Mammary epithelial cell (primary cell): ENCODE measurements at regions not wholly inside any gene's neighbourhood (a gene's known extent, or its start where the extent isn't known, plus 50 kb on each side); places are given as distances from the start of the nearest gene placed in this dataset.

Experiments
- CTCF ChIP-seq, 2 donors: IDR thresholded peaks in 1 of 2; conservative IDR thresholded peaks in 1 of 2; 2 replicates each; pipeline ENCODE4 v1.5.1; 2011 to 2012; ENCODE audit warnings: inconsistent platforms in 2 of 2, low read length in 2 of 2, mild to moderate bottlenecking in 2 of 2, control low read depth in 1 of 2, low read depth in 1 of 2; ENCODE audit not compliant: insufficient read depth in 1 of 2; ENCODE audit errors: extremely low read depth in 1 of 2
- EZH2 ChIP-seq: IDR thresholded peaks from 2 replicates; pipeline ENCODE4 v1.6.1; 2012; ENCODE audit warnings: low read length, inconsistent platforms, borderline replicate concordance

GRCh38 chr2:57892920-57893319 lies 153.7 kb upstream of the VRK2 start:
- TF ChIP-seq CTCF (conservative IDR thresholded peaks at IDR 0.05 in 1 of 2, IDR thresholded peaks at IDR 0.05 in 1 of 2; ENCODE audit: extremely low read depth in 1 of 2, insufficient read depth in 1 of 2, low read depth in 1 of 2, low read length in 2 of 2) (no peak), EZH2 (no peak)
